Trophoblast cell (in vitro differentiated cells and primary cell): ENCODE measurements at regions not wholly inside any gene's neighbourhood (a gene's known extent, or its start where the extent isn't known, plus 50 kb on each side); places are given as distances from the start of the nearest gene placed in this dataset.

Experiments used
- DNase-seq, 2 donors: peaks; one replicate each; pipeline ENCODE4 v3.0.0-alpha.2; 2016
- H2AFZ ChIP-seq: 2 replicates; pipeline ENCODE4 v1.6.1; 2013; ENCODE audit warnings: low read length, moderate library complexity, mild to moderate bottlenecking; ENCODE audit not compliant: insufficient read depth, poor library complexity
- H2AK5ac ChIP-seq: 2 replicates; pipeline ENCODE4 v1.6.1; 2013; ENCODE audit warnings: mild to moderate bottlenecking, low read length
- H2BK120ac ChIP-seq: 2 replicates; pipeline ENCODE4 v1.6.1; 2013; ENCODE audit warnings: low read length, mild to moderate bottlenecking, moderate library complexity; ENCODE audit not compliant: insufficient read depth, poor library complexity
- H2BK12ac ChIP-seq: 2 replicates; pipeline ENCODE4 v1.6.1; 2013; ENCODE audit warnings: mild to moderate bottlenecking, low read length, moderate library complexity
- H2BK5ac ChIP-seq: 2 replicates; pipeline ENCODE4 v1.6.1; 2013; ENCODE audit warnings: low read length, low read depth, moderate library complexity, mild to moderate bottlenecking; ENCODE audit not compliant: poor library complexity
- H3K14ac ChIP-seq: 2 replicates; pipeline ENCODE4 v1.6.1; 2013; ENCODE audit warnings: mild to moderate bottlenecking, low read length
- H3K18ac ChIP-seq: 2 replicates; pipeline ENCODE4 v1.6.1; 2013; ENCODE audit warnings: mild to moderate bottlenecking, low read length
- H3K23ac ChIP-seq: 2 replicates; pipeline ENCODE4 v1.6.1; 2013; ENCODE audit warnings: low read length
- H3K27ac ChIP-seq: 2 replicates; pipeline ENCODE4 v1.5.1; 2013; ENCODE audit warnings: low read depth, mild to moderate bottlenecking, inconsistent platforms, low read length, moderate library complexity
- H3K27me3 ChIP-seq: 2 replicates; pipeline ENCODE4 v1.6.1; 2013; ENCODE audit warnings: inconsistent platforms, mild to moderate bottlenecking, low read length, moderate library complexity; ENCODE audit not compliant: insufficient read depth
- H3K36me3 ChIP-seq, 2 experiments: 1 replicate in 1 of 2; 2 replicates in 1 of 2; pipeline ENCODE4 v1.6.1; 2013; ENCODE audit warnings: low read length in 2 of 2, mild to moderate bottlenecking in 2 of 2, moderate library complexity in 1 of 2; ENCODE audit not compliant: insufficient read depth in 2 of 2, control insufficient read depth in 1 of 2
- H3K4ac ChIP-seq: 2 replicates; pipeline ENCODE4 v1.6.1; 2013; ENCODE audit warnings: low read depth, mild to moderate bottlenecking, low read length, moderate library complexity
- H3K4me1 ChIP-seq, 2 experiments: 1 replicate in 1 of 2; 2 replicates in 1 of 2; pipeline ENCODE4 v1.6.1; 2013; ENCODE audit warnings: low read length in 2 of 2, mild to moderate bottlenecking in 2 of 2, moderate library complexity in 1 of 2; ENCODE audit not compliant: insufficient read depth in 2 of 2, control insufficient read depth in 1 of 2
- H3K4me2 ChIP-seq: 2 replicates; pipeline ENCODE4 v1.6.1; 2013; ENCODE audit warnings: inconsistent platforms, mild to moderate bottlenecking, low read length, moderate library complexity
- H3K4me3 ChIP-seq: 2 replicates; pipeline ENCODE4 v1.5.1; 2013; ENCODE audit warnings: mild to moderate bottlenecking, low read depth, low read length, inconsistent platforms
- H3K79me1 ChIP-seq: one replicate; pipeline ENCODE4 v1.6.1; 2013; ENCODE audit warnings: low read length
- H3K79me2 ChIP-seq: 2 replicates; pipeline ENCODE4 v1.6.1; 2013; ENCODE audit warnings: low read length, mild to moderate bottlenecking; ENCODE audit not compliant: control insufficient read depth, insufficient read depth, poor library complexity
- H3K9ac ChIP-seq: 2 replicates; pipeline ENCODE4 v1.6.1; 2013; ENCODE audit warnings: mild to moderate bottlenecking, low read length
- H3K9me3 ChIP-seq: 2 replicates; pipeline ENCODE4 v1.6.1; 2013; ENCODE audit warnings: low read depth, mild to moderate bottlenecking, control low read depth, inconsistent platforms, low read length; ENCODE audit not compliant: insufficient read depth
- H4K12ac ChIP-seq: 2 replicates; pipeline ENCODE4 v1.6.1; 2013; ENCODE audit warnings: low read depth, mild to moderate bottlenecking, low read length, moderate library complexity
- H4K8ac ChIP-seq: 2 replicates; pipeline ENCODE4 v1.6.1; 2013; ENCODE audit warnings: low read depth, mild to moderate bottlenecking, low read length, moderate library complexity
- H4K91ac ChIP-seq: one replicate; pipeline ENCODE4 v1.6.1; 2013; ENCODE audit warnings: low read depth, mild to moderate bottlenecking, low read length, moderate library complexity
- WGBS: extraction: QIAGEN DNeasy Blood & Tissue Kit; methylation state at CpG from one replicate; pipeline ENCODE4 v1.1.7; 2013; ENCODE audit warnings: missing lambda C conversion rate; ENCODE audit not compliant: insufficient read length, insufficient coverage; ENCODE audit errors: extremely low coverage; 5-methylcytosine and 5-hydroxymethylcytosine counted together

DNA sequence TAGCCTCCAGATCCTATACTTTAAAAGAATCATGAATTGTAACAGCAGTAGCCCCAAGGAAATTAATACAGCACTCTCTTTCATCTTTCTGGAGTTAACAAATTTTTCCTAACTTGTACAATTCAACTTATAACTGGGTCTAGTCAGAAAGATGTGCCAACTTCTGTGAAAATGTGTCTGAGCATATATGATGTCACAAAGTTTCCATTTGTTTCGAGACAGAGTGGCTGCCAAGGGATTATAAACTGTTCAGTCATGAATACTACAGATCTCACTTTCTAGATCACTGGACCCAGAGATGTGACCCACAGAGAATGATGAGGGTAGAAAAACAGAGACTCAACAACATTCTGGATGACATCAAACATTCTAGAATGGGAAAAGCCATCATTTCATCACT is 249.2 kb upstream of the PHF14 start:
- Histone ChIP-seq H3K4ac (no peak overlapping the region), H2AK5ac (no peak overlapping the region), H3K9ac (no peak overlapping the region), H2BK5ac (no peak overlapping the region), H3K23ac (no peak overlapping the region), H3K9me3 (no peaks in the 10 kb centered on the region), H4K8ac (no peak overlapping the region), H3K36me3 (no peaks in the 10 kb centered on the region), H3K79me1 (no peaks in the 10 kb centered on the region), H4K91ac (no peak overlapping the region), H3K4me1 (no peaks in the 10 kb centered on the region), H3K79me2 (no peaks in the 10 kb centered on the region), H2BK12ac (no peak overlapping the region), H3K18ac (no peak overlapping the region), H3K27ac (no peak overlapping the region), H3K4me3 (no peak overlapping the region), H3K4me2 (no peak overlapping the region), H2AFZ (no peak overlapping the region), H3K27me3 (no peaks in the 10 kb centered on the region), H2BK120ac (no peak overlapping the region), H3K14ac (no peak overlapping the region), H4K12ac (no peak overlapping the region)
- WGBS: no CpG with 5 or more reads among the region's 1 CpG
- no peak for DNase-seq

DNA sequence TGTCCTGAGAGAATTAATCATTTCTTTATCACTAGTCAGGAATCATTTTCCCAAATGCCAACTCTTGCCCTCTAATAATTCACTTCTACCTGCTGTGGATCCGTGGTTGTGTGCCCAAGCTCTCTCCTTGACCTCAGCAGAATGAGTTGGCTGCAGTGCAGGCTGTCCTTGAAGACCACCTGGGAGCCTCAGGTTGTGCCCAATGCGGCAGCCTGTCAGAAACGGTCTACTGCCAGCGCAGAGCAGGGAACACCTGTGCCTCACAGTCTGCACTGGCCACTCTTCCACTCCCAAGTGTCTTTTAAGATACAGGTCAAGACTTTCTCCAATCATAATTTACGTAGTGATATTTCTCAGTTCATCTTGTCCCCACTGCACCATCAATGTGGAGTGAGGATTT is 246.0 kb upstream of the PHF14 start:
- Histone ChIP-seq H3K79me1 (no peaks in the 10 kb centered on the region), H3K18ac (no peak overlapping the region), H3K27me3 (no peaks in the 10 kb centered on the region), H3K4me3 (no peak overlapping the region), H3K4me1 (no peaks in the 10 kb centered on the region), H3K9me3 (no peaks in the 10 kb centered on the region), H2BK12ac (no peak overlapping the region), H4K12ac (no peak overlapping the region), H2BK120ac (no peak overlapping the region), H4K91ac (no peak overlapping the region), H3K4ac (no peak overlapping the region), H3K14ac (no peak overlapping the region), H3K36me3 (no peaks in the 10 kb centered on the region), H3K27ac (no peak overlapping the region), H2AFZ (no peak overlapping the region), H3K4me2 (no peak overlapping the region), H3K9ac (no peak overlapping the region), H3K79me2 (no peaks in the 10 kb centered on the region), H4K8ac (no peak overlapping the region), H2BK5ac (no peak overlapping the region), H2AK5ac (no peak overlapping the region), H3K23ac (no peak overlapping the region)
- no peak for DNase-seq
- no CpG with 5 or more reads among the region's 5 CpGs for WGBS

DNA sequence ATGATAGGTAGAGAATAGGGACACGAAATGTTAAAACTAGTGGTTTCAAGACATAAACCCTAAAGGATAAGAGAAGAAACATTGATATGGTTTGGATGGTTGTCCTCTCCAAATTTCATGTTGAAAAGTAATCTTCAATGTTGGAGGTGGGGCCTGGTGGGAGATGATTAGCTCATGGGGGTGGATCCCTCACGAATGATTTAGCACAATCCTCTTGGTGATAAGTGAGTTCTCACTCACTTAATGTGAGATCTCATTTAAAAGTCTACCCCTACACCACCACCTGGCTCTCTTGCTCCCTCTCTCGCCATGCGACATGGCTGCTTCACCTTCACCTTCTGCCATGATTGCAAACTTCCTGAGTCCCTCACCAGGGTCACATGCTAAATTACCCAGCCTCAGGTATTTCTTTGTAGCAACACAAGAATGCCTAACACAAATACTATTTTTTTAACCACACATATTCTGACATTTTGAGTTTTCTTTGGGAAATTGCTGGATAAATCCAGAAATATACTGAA is 242.4 kb upstream of the PHF14 start:
- no peak overlapping the region for H3K4me3 ChIP-seq
- H3K9me3 ChIP-seq: no peaks in the 10 kb centered on the region
- no peak overlapping the region for H3K4me2 ChIP-seq
- H3K79me1 ChIP-seq: no peaks in the 10 kb centered on the region
- no peak overlapping the region for H4K91ac ChIP-seq
- H2BK5ac ChIP-seq: no peak overlapping the region
- no peak overlapping the region for H2BK120ac ChIP-seq
- no peaks in the 10 kb centered on the region for H3K79me2 ChIP-seq
- H2AK5ac ChIP-seq: no peak overlapping the region
- DNase-seq: no peak
- no peak overlapping the region for H3K27ac ChIP-seq
- H2AFZ ChIP-seq: no peak overlapping the region
- no peaks in the 10 kb centered on the region for H3K36me3 ChIP-seq
- H4K8ac ChIP-seq: no peak overlapping the region
- H3K18ac ChIP-seq: no peak overlapping the region
- H3K4ac ChIP-seq: no peak overlapping the region
- H3K23ac ChIP-seq: no peak overlapping the region
- H3K9ac ChIP-seq: no peak overlapping the region
- no CpG with 5 or more reads among the region's 4 CpGs for WGBS
- H3K14ac ChIP-seq: no peak overlapping the region
- H4K12ac ChIP-seq: no peak overlapping the region
- H3K4me1 ChIP-seq: no peaks in the 10 kb centered on the region
- H2BK12ac ChIP-seq: no peak overlapping the region
- no peaks in the 10 kb centered on the region for H3K27me3 ChIP-seq

DNA sequence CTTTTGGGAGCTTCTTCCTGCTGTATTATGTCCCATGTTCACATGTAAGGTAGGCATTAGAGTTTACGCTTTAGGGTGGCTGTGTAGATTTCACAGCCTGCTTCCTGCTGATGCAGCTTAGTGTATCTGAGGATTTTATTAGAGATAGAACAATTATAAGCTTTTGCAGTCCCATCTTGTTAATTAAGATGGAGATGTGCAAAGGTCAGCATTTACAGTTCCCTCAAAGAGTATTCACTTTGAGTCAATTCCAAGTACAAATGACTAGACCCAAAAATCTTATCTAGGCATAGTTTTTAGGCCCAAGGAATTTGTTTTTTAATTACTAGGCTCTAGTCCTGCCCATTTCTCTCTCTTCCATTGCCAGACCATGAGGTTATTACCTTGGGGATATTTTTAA is 239.9 kb upstream of the PHF14 start:
- H3K4ac ChIP-seq: no peak overlapping the region
- H3K4me2 ChIP-seq: no peak overlapping the region
- H3K9me3 ChIP-seq: no peaks in the 10 kb centered on the region
- no peak overlapping the region for H3K14ac ChIP-seq
- H2AK5ac ChIP-seq: no peak overlapping the region
- DNase-seq: no peak
- no peaks in the 10 kb centered on the region for H3K36me3 ChIP-seq
- H4K91ac ChIP-seq: no peak overlapping the region
- no peak overlapping the region for H3K18ac ChIP-seq
- no peaks in the 10 kb centered on the region for H3K4me1 ChIP-seq
- no peak overlapping the region for H4K12ac ChIP-seq
- H3K79me1 ChIP-seq: no peaks in the 10 kb centered on the region
- H2BK120ac ChIP-seq: no peak overlapping the region
- no peak overlapping the region for H3K9ac ChIP-seq
- no CpG with 5 or more reads among the region's 1 CpG for WGBS
- H3K4me3 ChIP-seq: no peak overlapping the region
- H3K79me2 ChIP-seq: no peaks in the 10 kb centered on the region
- no peak overlapping the region for H3K27ac ChIP-seq
- no peaks in the 10 kb centered on the region for H3K27me3 ChIP-seq
- H2BK5ac ChIP-seq: no peak overlapping the region
- H2BK12ac ChIP-seq: no peak overlapping the region
- H4K8ac ChIP-seq: no peak overlapping the region
- no peak overlapping the region for H3K23ac ChIP-seq
- H2AFZ ChIP-seq: no peak overlapping the region
